ENCODE measurements at regions not wholly inside any gene's neighbourhood (a gene's known extent, or its start where the extent isn't known, plus 50 kb on each side); places are given as distances from the start of the nearest gene placed in this dataset.

- no peak for TF ChIP-seq CTCF (IDR thresholded peaks at IDR 0.05)
- TF ChIP-seq POLR2A (IDR thresholded peaks at IDR 0.05): no peak
- intact Hi-C loops (cut with DNase I; ENCODE audit: low total_unique reads): no loop called here
- WGBS, 2 donors: 60 to 69% methylated on average over 2 of the region's 2 CpGs
- Histone ChIP-seq H3K36me3 (ENCODE audit: low read depth, missing control alignments) (no peaks in the 10 kb centered on the region), H3K4me1 (no peaks in the 10 kb centered on the region), H3K27ac (no peak overlapping the region), H3K4me3 (no peak overlapping the region), H3K27me3 (no peaks in the 10 kb centered on the region), H3K9me3 (no peaks in the 10 kb centered on the region)
- no peak for DNase-seq
Observed at GRCh38 chr6:98020222-98020621, 737.2 kb upstream of the MMS22L start.

- 94 to 96% methylated on average over 2 of the region's 2 CpGs for WGBS, 2 donors
- H3K27me3 ChIP-seq: no peaks in the 10 kb centered on the region
- H3K27ac ChIP-seq: no peak overlapping the region
- H3K9me3 ChIP-seq: no peaks in the 10 kb centered on the region
- no peaks in the 10 kb centered on the region for H3K4me1 ChIP-seq
- intact Hi-C loops (cut with DNase I; ENCODE audit: low total_unique reads): no loop called here
- H3K4me3 ChIP-seq: no peak overlapping the region
- no peak for TF ChIP-seq POLR2A (IDR thresholded peaks at IDR 0.05)
- H3K36me3 ChIP-seq (ENCODE audit: low read depth, missing control alignments): no peaks in the 10 kb centered on the region
- no peak for DNase-seq
Observed at GRCh38 chr6:98024359-98024758, 741.3 kb upstream of the MMS22L start.

GRCh38 chr6:98027898-98028297, 744.9 kb upstream of the MMS22L start:
- no peaks in the 10 kb centered on the region for H3K9me3 ChIP-seq
- intact Hi-C loops (cut with DNase I; ENCODE audit: low total_unique reads): no loop called here
- H3K36me3 ChIP-seq (ENCODE audit: low read depth, missing control alignments): no peaks in the 10 kb centered on the region
- no peak overlapping the region for H3K4me3 ChIP-seq
- no peak for DNase-seq
- H3K27me3 ChIP-seq: no peaks in the 10 kb centered on the region
- H3K4me1 ChIP-seq: no peaks in the 10 kb centered on the region
- TF ChIP-seq CTCF (IDR thresholded peaks at IDR 0.05): no peak
- no peak for TF ChIP-seq POLR2A (IDR thresholded peaks at IDR 0.05)
- H3K27ac ChIP-seq: no peak overlapping the region
- WGBS, 2 donors: 87 to 89% methylated on average over 2 of the region's 2 CpGs

GRCh38 chr6:98033617-98034016, 750.6 kb upstream of the MMS22L start:
- Histone ChIP-seq H3K9me3 (no peaks in the 10 kb centered on the region), H3K27ac (no peak overlapping the region), H3K36me3 (ENCODE audit: low read depth, missing control alignments) (no peaks in the 10 kb centered on the region), H3K4me1 (no peaks in the 10 kb centered on the region), H3K4me3 (no peak overlapping the region), H3K27me3 (no peaks in the 10 kb centered on the region)
- intact Hi-C loops (cut with DNase I; ENCODE audit: low total_unique reads): no loop called here
- no peak for DNase-seq
- 95 to 99% methylated on average over 3 of the region's 3 CpGs for WGBS, 2 donors
- TF ChIP-seq CTCF (IDR thresholded peaks at IDR 0.05) (no peak), POLR2A (IDR thresholded peaks at IDR 0.05) (no peak)

GRCh38 chr6:98036344-98036923, 753.4 kb upstream of the MMS22L start:
- no peaks in the 10 kb centered on the region for H3K9me3 ChIP-seq
- DNase-seq: no peak
- TF ChIP-seq POLR2A (IDR thresholded peaks at IDR 0.05): no peak
- no peak for TF ChIP-seq CTCF (IDR thresholded peaks at IDR 0.05)
- H3K4me3 ChIP-seq: no peak overlapping the region
- H3K27me3 ChIP-seq: no peaks in the 10 kb centered on the region
- H3K36me3 ChIP-seq (ENCODE audit: low read depth, missing control alignments): no peaks in the 10 kb centered on the region
- 52 to 59% methylated on average over 5 of the region's 5 CpGs for WGBS, 2 donors
- intact Hi-C loops (cut with DNase I; ENCODE audit: low total_unique reads): no loop called here
- no peaks in the 10 kb centered on the region for H3K4me1 ChIP-seq
- H3K27ac ChIP-seq: no peak overlapping the region

Measured in testis (tissue), 2 donors.